K562 (cell line): ENCODE measurements at regions not wholly inside any gene's neighbourhood (a gene's known extent, or its start where the extent isn't known, plus 50 kb on each side); places are given as distances from the start of the nearest gene placed in this dataset.

Source experiments
- ARID2 ChIP-seq: fragments of 450-650 bp; IDR thresholded peaks from 2 replicates; pipeline ENCODE4 v1.6.1; 2017; ENCODE audit warnings: antibody characterized with exemption, mild to moderate bottlenecking
- HCFC1 ChIP-seq: IDR thresholded peaks from 2 replicates; pipeline ENCODE4 v1.6.1; 2012; ENCODE audit warnings: low read depth, low read length, improper control_type of control experiment
- SIN3A ChIP-seq, 2 experiments: fragments of 150-350 bp in 1 of 2; IDR thresholded peaks; 2 replicates each; pipeline ENCODE4 v1.6.1; 2011 to 2016; ENCODE audit warnings: borderline replicate concordance in 2 of 2, low read depth in 2 of 2, low read length in 2 of 2, mild to moderate bottlenecking in 2 of 2, moderate library complexity in 2 of 2; ENCODE audit not compliant: control insufficient read depth in 1 of 2
- TAF15 ChIP-seq: fragments of 200-400 bp; formaldehyde crosslinking; IDR thresholded peaks from 2 replicates; pipeline ENCODE4 v1.6.1; 2017; ENCODE audit warnings: mild to moderate bottlenecking, low read depth, low read length, moderate library complexity

DNA sequence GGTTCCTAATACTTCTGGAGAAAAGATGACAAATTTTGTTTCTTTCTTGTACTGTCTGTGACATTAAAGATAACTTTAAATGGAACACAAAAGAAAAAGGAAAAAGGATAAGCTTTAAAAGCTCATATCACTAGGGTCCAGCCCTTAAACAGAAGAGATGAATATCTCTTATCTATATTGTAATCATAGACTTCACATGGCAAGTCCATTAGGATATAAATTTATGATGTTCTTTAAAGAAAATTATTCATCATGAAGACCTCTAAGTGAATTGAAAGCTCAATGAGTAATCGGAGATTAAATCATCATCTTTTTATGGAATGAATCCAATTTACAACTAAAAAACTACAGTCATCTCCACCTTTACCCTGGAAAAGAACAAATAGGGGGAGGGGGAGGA is 111.6 kb upstream of the SATB2 start:
- no peak for TF ChIP-seq ARID2
- TF ChIP-seq SIN3A (IDR thresholded peaks at IDR 0.05; ENCODE audit: borderline replicate concordance in 2 of 2, control insufficient read depth in 1 of 2, low read depth in 2 of 2, low read length in 2 of 2): no peak
- no peak for TF ChIP-seq HCFC1
- TF ChIP-seq TAF15: no peak
